SHP77 treated with DMSO at 0.1 percent for 48 hours (cell line): ENCODE measurements at regions not wholly inside any gene's neighbourhood (a gene's known extent, or its start where the extent isn't known, plus 50 kb on each side); places are given as distances from the start of the nearest gene placed in this dataset.

Experiments
- DNase-seq: peaks from one replicate; lab custom pipeline; 2025; lab: John Stamatoyannopoulos, UW

DNA sequence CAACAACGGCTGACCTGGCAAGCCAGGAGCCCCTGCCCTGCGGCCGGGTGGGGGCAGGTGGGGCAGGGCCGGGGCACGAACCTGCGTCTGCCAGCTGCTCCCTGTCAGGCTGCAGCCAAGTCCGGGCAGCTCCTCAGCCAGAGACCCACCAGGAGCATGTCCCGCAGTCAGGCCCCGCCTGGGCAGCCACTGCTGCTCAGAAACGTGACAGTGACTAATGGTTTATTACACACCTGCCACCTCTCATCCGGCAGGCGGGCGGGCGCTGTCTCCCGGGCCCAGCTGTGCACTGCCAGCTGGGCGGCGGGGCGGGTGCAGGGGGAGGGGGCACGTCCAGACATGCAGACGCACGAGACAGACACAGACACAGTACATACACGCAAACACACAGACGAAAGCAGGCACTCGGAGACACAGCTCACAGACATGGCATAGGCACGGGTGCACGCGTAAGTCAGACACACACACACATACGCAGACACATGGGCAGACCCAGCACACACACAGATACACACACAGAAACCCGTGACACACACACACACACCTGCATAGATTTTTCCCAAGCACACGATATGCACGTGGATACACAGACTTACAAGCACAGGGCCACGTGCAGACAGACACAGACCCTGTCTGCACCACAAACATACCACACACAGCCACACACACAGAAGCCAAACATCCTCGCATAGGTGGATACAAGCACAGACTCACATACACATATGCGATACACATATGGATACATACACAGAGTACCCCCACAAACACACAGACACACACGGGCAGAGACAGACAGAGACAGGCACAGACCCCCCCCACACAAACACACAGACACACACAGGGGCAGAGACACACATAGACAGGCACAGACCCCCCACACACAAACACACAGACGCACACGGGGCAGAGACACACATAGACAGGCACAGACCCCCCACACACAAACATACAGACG is 248.3 kb upstream of the CIBAR2 start:
- DNase-seq, result peak; percentile 97

DNA sequence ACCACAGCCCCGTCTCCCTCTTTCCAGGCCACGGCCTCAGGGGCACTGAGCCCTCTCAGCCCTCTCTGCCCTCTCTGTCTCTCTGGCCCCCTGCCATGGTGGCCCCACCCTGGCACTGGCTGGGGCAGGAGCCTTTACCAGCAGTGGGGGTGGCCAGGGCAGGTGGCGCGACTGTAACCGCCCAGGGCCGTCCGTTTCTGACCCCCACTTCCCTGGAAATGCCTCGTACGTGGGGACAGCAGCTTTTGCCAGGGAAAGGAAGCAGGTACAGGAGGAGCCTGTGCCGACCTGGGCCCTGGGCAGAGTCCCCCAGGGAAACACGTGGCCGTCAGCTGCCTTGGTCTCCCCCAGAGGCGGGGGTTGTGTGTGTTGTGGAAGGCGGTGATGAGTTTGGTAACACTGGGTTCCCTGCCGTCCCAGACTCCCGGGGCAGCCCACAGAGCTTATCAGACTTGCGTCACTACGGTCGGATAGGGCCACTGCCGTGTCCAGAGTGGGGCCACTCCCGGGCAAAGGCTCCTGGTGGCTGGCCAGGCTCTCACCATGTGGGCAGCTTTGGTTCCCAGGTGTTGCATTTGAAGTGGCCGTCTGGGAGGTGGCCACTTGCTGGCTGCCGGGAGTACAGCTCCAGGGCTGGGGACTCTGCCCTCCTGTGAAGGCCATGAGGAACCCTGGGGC is 249.3 kb upstream of the CIBAR2 start:
- DNase-seq, result peak; percentile 45

GRCh38 chr16:85362443-85362842 is 250.2 kb upstream of the CIBAR2 start:
- no peak for DNase-seq

DNA sequence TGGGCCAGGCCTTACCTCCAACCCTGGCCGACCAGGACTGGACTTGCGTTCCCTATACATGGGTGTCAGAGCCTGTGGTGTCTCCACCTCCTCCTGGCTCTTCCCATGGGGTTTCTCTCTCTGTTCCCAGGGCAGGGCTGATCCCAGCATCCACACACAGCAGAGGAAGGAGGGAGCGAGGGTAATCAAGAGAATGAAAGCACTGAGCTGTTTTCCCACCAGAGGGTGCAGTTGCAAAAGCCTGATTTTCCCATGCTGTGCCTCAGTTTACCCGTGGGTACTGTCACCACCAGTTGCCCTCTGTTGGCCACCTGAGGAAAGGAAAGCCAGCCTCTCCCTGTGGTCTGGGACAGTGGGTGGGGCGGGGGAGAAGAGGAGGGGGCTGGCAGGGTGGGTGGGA is 249.7 kb upstream of the GSE1 start:
- no peak for DNase-seq

DNA sequence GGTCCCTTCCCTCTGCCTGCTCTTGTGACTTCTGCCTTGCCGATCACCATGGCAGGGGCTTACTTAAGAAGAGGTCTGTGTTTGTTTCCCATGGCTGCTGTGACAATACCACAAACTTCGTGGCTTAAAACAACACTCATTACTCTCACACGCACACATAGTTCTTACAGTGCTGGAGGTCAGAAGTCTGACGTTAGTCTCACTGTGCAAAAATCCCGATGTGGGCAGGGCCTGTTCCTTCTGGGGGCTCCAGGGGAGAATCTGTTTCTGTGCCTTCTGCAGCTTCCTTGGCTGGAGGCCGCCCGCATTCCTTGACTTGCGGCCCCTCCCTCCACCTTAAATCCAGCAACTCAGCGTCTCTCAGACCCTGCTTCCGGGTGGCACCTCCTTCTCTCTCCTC is 249.2 kb upstream of the GSE1 start:
- DNase-seq, result no peak

DNA sequence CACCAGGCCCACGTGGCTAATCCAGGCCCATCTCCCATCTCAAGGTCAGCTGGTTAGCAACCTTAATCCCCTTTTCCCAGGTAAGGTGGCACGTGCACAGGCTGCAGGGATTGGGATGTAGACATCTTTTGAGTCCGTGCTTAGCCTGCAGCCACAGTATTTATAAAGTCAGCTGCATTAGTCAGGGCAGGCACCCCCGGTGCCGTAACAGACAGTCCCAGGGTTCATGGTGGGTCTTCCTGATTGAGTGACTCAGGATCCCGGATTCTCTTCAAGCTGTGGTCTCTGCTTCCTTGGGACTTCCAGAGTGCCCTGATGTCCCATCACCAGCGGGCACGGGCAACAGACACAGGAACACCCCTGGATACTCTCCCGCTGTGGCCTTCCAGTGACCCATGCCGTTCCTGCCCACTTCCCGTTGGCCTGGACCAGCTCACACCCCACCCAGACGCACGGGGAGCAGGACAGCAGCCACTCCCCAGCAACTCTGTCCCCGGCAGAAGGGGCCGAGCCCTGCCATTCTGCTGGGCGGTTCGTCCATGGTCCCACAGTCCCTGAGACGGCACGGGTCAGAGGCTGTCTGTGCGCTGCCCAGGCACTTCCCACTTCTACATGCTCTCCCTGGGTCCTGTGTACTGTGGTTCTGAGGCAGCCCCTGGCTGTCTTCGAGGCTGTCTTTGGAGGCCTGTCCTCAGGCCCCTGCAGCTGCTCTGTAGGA is 248.6 kb upstream of the GSE1 start:
- DNase-seq, result no peak

DNA sequence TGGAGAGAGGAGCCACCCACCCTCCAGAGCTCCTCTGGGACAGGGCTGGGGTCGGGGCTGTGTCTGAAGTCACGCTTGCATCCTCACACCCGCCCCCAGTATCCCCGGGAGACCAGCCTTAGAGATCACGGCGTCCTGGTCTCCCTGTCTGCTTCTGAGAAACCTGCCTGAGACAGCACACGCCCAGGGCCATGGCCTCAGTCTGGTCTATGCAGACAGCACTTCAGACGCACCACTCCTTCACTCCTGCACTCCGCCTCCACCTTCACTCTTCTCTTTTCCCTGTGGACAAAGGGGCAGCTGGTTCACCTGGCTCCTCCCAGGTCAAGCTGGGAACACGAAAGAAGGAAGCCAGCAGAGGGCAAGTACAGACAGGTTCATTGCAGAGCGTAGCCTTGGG is 248.0 kb upstream of the GSE1 start:
- no peak for DNase-seq

GRCh38 chr16:85366031-85366763 is 246.9 kb upstream of the GSE1 start:
- no peak for DNase-seq

GRCh38 chr16:85367485-85367884 is 245.6 kb upstream of the GSE1 start:
- no peak for DNase-seq

- no peak for DNase-seq
Observed at GRCh38 chr16:85369060-85369459, 244.1 kb upstream of the GSE1 start.

GRCh38 chr16:85369741-85370528 is 243.2 kb upstream of the GSE1 start:
- no peak for DNase-seq

DNA sequence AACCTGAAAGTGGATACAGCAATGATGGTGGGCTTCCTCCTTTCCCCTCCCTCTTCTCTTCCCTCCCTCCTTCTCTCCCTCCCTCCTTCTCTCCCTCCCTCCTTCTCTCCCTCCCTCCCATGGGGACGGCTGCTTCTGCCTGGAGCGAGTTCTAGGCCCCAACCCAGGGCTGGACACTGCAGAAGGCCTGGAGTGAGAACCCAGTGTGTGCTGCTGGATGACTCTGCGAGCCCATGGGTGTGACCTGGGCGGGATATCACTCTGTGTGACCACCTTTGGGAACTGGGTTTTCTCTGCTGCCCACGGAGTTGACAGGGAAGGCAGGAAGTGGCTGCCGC is 242.6 kb upstream of the GSE1 start:
- no peak for DNase-seq

- DNase-seq, result no peak
Observed at GRCh38 chr16:85370881-85371651, 242.1 kb upstream of the GSE1 start.

GRCh38 chr16:85371948-85372347 is 241.2 kb upstream of the GSE1 start:
- DNase-seq, result no peak

DNA sequence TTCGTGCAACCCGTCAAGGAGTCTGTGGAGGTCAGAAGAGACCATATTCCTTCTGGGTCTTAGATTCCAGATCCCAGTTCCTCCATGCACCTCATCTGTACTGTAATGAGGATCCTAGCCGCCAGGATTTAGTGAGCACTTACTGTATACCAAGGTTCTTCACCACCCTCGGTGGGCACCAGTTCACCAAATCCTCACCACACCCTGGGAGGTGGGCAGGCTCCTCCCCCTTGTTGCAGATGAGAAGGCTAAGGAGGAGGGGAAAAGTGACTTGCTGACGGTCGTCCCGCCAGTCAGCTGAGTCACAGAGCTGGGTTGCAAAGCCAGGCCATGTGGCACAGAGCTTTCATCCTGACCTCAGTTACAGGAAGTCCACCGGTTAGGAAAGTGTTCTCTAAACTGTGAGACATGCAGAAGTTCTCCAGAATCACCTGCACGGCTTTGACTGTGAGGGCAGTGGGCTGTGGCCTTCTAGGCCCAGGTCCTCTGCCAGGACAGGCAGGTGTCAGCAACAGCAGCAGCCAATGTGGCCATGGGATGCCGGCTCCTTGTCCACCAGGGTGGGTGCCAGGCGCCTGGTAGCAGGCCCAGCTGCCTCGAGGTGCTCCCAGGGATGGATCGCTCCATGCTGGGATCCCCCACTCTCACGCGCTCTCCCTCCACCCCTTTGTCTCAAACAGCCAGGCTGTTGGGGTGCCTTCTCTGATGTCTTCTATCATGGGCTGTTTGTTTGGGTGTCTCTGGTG is 240.3 kb upstream of the GSE1 start:
- no peak for DNase-seq

- no peak for DNase-seq
Observed at GRCh38 chr16:85373741-85374570, 239.2 kb upstream of the GSE1 start.

GRCh38 chr16:85374571-85374872 is 238.6 kb upstream of the GSE1 start:
- DNase-seq, result no peak

DNA sequence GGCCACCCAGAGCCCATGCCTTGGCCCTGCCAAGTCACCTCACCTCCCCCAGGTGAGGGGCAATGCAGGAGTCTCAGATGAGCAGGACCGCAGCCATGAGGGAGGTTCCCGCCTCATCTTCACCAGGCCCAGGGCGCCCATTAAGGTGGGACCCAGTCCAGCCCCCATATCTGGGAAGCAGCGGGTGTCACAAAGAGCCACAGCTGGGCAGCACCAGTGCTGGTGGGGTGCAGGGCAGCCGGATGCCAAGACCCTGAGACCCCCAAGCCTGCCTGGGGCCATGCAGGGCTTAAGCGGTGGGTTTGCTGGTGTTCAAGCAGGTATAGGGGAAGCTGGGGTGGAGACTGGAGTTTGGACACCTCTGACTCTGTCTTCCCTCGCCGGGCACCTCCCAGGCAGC is 237.8 kb upstream of the GSE1 start:
- DNase-seq, result no peak
